Epidermal melanocyte (primary cell): ENCODE measurements at regions not wholly inside any gene's neighbourhood (a gene's known extent, or its start where the extent isn't known, plus 50 kb on each side); places are given as distances from the start of the nearest gene placed in this dataset.

ENCODE experiments used
- DNase-seq: peaks from one replicate; pipeline ENCODE4 v3.0.0; 2011; ENCODE audit warnings: low spot score; ENCODE audit not compliant: insufficient read length

GRCh38 chr14:54126947-54127346 lies 170.3 kb upstream of the BMP4 start:
- DNase-seq: no peak

GRCh38 chr14:54127526-54127925 lies 170.9 kb upstream of the BMP4 start:
- DNase-seq: no peak

GRCh38 chr14:54129850-54130640 lies 173.4 kb upstream of the BMP4 start:
- no peak for DNase-seq

GRCh38 chr14:54132496-54132895 lies 175.9 kb upstream of the BMP4 start:
- no peak for DNase-seq

- no peak for DNase-seq
These were observed 177.3 kb upstream of the BMP4 start for GRCh38 chr14:54133896-54134295.

- DNase-seq: no peak
These were observed 179.2 kb upstream of the BMP4 start for GRCh38 chr14:54135804-54136280.

- DNase-seq: no peak
These were observed 180.4 kb upstream of the BMP4 start for GRCh38 chr14:54136894-54137613.

- no peak for DNase-seq
These were observed 181.0 kb upstream of the BMP4 start for GRCh38 chr14:54137614-54137961.

GRCh38 chr14:54138024-54138353 lies 181.4 kb upstream of the BMP4 start:
- no peak for DNase-seq

GRCh38 chr14:54138354-54139038 lies 181.9 kb upstream of the BMP4 start:
- no peak for DNase-seq

GRCh38 chr14:54140551-54140950 lies 183.9 kb upstream of the BMP4 start:
- DNase-seq: no peak

- DNase-seq: no peak
These were observed 190.0 kb upstream of the BMP4 start for GRCh38 chr14:54146601-54147000.

GRCh38 chr14:54147282-54147681 lies 190.7 kb upstream of the BMP4 start:
- DNase-seq: no peak

- DNase-seq: no peak
These were observed 191.1 kb upstream of the BMP4 start for GRCh38 chr14:54147758-54148157.

- no peak for DNase-seq
These were observed 191.6 kb upstream of the BMP4 start for GRCh38 chr14:54148251-54148650.

GRCh38 chr14:54152351-54152750 lies 195.7 kb upstream of the BMP4 start:
- DNase-seq: no peak

- DNase-seq: no peak
These were observed 209.7 kb upstream of the BMP4 start for GRCh38 chr14:54166049-54166950.

GRCh38 chr14:54168489-54168888 lies 211.9 kb upstream of the BMP4 start:
- DNase-seq: no peak

GRCh38 chr14:54169254-54169924 lies 212.8 kb upstream of the BMP4 start:
- DNase-seq: no peak

GRCh38 chr14:54170301-54170700 lies 213.7 kb upstream of the BMP4 start:
- DNase-seq: no peak

- no peak for DNase-seq
These were observed 215.5 kb upstream of the BMP4 start for GRCh38 chr14:54172114-54172513.
